ENCODE measurements at regions not wholly inside any gene's neighbourhood (a gene's known extent, or its start where the extent isn't known, plus 50 kb on each side); places are given as distances from the start of the nearest gene placed in this dataset.

DNA sequence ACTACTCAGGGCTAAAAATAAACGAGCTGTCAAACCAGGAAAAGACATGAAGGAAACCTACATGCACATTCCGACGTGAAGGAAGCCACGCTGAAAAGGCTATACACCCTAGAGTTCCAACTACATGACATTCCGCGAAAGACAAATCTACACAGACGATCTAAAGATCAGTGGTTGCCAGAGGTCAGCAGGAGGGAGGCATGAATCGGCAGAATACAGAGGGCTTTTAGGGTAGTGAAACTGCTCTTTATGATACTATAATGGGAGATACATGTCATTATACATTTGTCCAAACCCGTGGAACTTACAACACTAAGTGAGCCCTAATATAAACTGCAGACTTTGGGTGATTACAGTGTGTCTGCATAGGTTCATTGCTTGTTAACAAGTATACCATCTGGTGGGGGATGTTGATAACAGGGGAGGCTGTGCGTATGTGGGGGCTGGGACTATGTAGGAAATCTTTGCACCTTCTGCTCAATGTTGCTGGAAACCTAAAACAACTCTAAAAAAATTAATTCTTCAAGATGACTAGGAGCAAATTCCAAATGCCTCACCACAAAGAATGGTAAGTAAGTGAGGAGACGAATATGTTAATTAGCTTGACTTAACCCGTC is 132.2 kb upstream of the CDH4 start:
- H3K36me3 ChIP-seq: no peaks in the 10 kb centered on the region
- H3K4me1 ChIP-seq (ENCODE audit: control insufficient read depth in 1 of 2, insufficient read depth in 1 of 2, low read depth in 1 of 2, low read length in 1 of 2): no peaks in the 10 kb centered on the region
- no peak overlapping the region for H3K4me3 ChIP-seq (ENCODE audit: low read depth in 1 of 2, low read length in 1 of 2)
- TF ChIP-seq, protein P1, sequence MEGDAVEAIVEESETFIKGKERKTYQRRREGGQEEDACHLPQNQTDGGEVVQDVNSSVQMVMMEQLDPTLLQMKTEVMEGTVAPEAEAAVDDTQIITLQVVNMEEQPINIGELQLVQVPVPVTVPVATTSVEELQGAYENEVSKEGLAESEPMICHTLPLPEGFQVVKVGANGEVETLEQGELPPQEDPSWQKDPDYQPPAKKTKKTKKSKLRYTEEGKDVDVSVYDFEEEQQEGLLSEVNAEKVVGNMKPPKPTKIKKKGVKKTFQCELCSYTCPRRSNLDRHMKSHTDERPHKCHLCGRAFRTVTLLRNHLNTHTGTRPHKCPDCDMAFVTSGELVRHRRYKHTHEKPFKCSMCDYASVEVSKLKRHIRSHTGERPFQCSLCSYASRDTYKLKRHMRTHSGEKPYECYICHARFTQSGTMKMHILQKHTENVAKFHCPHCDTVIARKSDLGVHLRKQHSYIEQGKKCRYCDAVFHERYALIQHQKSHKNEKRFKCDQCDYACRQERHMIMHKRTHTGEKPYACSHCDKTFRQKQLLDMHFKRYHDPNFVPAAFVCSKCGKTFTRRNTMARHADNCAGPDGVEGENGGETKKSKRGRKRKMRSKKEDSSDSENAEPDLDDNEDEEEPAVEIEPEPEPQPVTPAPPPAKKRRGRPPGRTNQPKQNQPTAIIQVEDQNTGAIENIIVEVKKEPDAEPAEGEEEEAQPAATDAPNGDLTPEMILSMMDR (IDR thresholded peaks at IDR 0.05): no peak
- no peaks in the 10 kb centered on the region for H3K9me3 ChIP-seq
- peaks cover 26% of the 10 kb centered on the region for H3K27me3 ChIP-seq
- no peak overlapping the region for H3K27ac ChIP-seq

DNA sequence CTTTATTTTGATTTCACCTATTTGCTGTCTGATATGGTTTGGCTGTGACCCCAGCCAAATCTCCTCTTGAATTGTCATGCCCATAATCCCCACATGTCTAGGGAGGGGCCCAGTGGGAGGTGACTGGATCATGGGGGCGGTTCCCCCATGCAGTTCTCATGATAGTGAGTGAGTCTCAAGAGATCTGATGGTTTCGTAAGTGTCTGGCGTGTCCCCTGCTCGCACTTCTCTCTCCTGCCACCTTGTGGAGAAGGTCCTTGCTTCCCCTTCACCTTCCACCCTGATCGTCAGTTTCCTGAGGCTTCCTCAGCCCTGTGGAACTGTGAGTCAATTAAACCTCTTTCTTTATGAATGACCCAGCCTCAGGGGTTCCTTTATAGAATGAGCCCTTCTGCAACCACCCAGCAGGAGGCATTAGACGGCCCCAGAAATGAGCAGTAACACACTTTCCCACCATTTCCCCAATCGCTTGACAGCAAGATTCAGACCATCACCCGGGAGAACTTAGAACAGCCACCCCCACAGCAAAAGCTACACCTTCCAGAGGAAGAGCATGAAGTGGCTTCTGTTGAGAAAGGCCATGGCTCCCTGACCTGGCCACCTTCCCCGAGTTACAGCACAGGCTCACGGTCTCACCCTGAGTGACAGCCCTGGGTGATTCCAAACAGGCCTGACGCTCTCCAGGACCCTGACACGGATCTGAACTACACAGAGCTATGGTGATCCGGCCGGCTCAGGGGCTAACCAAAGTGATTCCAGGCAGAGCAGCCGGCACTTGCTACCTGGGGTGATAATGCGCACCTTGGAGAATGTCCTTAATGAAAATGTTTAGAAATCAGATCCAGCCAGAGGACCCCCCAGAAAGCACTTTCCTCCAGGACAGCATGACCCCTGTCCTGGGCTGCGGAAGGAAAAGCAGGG is 131.2 kb upstream of the CDH4 start:
- TF ChIP-seq, protein P1 (IDR thresholded peaks at IDR 0.05): no peak
- Histone ChIP-seq H3K9me3 (no peaks in the 10 kb centered on the region), H3K4me1 (ENCODE audit: control insufficient read depth in 1 of 2, insufficient read depth in 1 of 2, low read depth in 1 of 2, low read length in 1 of 2) (no peaks in the 10 kb centered on the region), H3K27ac (no peak overlapping the region), H3K4me3 (ENCODE audit: low read depth in 1 of 2, low read length in 1 of 2) (no peak overlapping the region), H3K27me3 (peaks cover 26% of the 10 kb centered on the region), H3K36me3 (no peaks in the 10 kb centered on the region)

DNA sequence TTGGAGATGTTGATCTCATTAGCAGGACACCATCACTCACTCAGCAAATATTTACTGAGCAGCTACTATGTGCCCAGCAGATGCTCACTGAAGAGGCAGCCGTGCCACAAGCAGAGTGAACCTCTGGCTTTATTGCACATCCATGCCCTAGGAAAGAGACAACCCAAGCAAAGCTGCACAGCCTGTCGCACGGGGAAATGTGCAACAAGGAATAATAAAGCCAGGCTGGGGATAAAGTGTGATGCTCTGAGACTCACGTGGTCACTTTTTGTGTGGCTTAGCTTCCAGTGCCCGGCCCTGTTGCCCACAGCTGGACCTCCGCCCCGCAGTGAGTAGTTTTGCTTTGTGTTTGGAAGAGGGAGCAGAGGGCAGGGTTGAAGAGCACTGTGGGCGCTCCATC is 130.4 kb upstream of the CDH4 start:
- no peak overlapping the region for H3K4me3 ChIP-seq (ENCODE audit: low read depth in 1 of 2, low read length in 1 of 2)
- no peaks in the 10 kb centered on the region for H3K4me1 ChIP-seq (ENCODE audit: control insufficient read depth in 1 of 2, insufficient read depth in 1 of 2, low read depth in 1 of 2, low read length in 1 of 2)
- no peaks in the 10 kb centered on the region for H3K36me3 ChIP-seq
- TF ChIP-seq, protein P1 (IDR thresholded peaks at IDR 0.05): no peak
- H3K9me3 ChIP-seq: no peaks in the 10 kb centered on the region
- no peak overlapping the region for H3K27ac ChIP-seq
- H3K27me3 ChIP-seq: peaks cover 26% of the 10 kb centered on the region

DNA sequence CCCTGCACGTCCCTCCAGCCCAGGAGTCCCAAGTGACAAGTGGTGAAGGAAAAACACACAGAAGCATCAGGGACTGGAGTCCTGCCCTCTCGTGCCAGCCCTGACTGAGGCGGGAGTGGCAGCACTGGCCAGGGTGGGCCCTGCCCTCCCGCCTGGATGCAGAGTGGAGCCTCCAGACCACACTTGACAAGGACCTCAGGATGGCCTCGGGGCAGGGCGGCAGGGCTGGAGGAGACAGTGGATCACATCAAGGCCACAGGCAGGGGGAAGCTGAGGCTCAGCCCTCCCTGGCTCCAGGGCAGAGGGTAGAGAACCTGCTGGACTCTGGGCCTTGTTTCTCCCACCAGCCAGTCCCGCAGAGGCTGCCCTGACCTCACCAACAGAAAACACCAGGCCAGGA is 128.8 kb upstream of the CDH4 start:
- Histone ChIP-seq H3K27ac (no peak overlapping the region), H3K27me3 (peaks cover 18% of the 10 kb centered on the region), H3K4me3 (ENCODE audit: low read depth in 1 of 2, low read length in 1 of 2) (no peak overlapping the region), H3K4me1 (ENCODE audit: control insufficient read depth in 1 of 2, insufficient read depth in 1 of 2, low read depth in 1 of 2, low read length in 1 of 2) (no peaks in the 10 kb centered on the region), H3K9me3 (no peaks in the 10 kb centered on the region), H3K36me3 (no peaks in the 10 kb centered on the region)
- TF ChIP-seq, protein P1 (IDR thresholded peaks at IDR 0.05): no peak

DNA sequence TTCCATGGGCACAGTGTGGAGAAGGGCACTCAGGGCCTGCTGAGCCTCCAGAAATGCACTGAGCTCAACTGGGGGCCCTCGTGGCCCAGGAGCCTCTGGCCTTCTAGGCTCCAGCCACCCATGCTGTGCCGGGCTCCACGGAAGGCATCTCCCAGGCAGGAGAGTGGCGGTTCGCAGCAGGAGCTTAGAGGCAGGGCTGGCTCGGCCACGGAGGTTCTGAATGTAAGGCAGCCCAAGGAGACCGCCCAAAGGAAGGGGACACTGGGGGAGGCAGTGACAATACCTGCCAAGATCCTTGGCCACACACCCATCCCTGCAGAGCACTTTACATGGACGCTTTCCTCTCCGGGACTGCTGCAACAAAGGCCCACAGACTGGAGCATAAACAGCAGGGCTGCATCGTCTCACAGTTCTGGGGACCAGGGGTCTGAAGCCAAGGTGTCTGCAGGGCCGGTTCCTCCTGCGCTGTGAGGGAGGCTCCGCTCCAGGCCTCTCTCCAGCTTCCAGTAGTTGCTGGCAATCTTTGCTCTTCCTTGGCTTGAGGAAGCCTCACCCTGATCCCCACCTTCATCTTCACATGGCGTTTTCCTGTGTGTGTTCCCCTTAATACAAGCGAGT is 128.2 kb upstream of the CDH4 start:
- TF ChIP-seq, protein P1 (IDR thresholded peaks at IDR 0.05): no peak
- Histone ChIP-seq H3K27ac (no peak overlapping the region), H3K4me3 (ENCODE audit: low read depth in 1 of 2, low read length in 1 of 2) (no peak overlapping the region), H3K4me1 (ENCODE audit: control insufficient read depth in 1 of 2, insufficient read depth in 1 of 2, low read depth in 1 of 2, low read length in 1 of 2) (no peaks in the 10 kb centered on the region), H3K27me3 (peaks cover 15% of the 10 kb centered on the region), H3K9me3 (no peaks in the 10 kb centered on the region), H3K36me3 (no peaks in the 10 kb centered on the region)
